ENCODE measurements at regions not wholly inside any gene's neighbourhood (a gene's known extent, or its start where the extent isn't known, plus 50 kb on each side); places are given as distances from the start of the nearest gene placed in this dataset.

DNA sequence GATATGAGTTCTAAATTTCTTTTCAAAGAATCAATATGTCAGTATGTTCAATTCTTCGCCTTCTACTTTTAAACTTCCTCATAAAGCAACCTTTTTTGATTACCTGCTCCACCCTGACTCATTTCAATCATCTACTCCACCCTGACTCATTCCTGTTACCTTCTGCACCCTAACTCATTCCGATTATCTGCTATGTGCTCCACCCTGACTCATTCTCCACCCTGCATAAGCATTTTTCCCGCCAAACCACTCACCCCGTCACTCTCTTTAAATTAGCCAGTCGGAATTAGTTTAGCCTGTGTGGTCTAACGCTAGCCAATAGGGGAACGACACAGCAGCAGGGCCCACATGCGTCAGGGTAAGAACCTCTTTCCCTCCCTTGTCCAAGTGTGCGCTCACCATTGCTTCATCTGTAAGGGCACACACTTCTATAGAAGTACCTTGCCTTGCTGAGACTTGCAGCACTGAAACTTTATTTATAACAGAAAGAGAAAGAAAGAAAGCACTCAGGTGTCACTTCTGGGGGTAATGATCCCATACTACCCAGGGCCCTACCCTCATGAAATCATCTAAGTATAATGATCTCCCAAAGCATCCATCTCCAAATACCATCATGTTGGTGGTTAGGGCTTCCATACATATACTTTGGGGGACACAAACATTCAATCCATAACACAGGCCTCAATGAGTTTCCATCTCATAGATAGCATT lies 875.2 kb downstream of the RAPGEF2 start:
- CTCF ChIA-PET, result no interaction called here
- Mint-ChIP-seq H3K4me3 (no peak overlapping the region), H3K4me1 (no peaks in the 10 kb centered on the region), H3K27ac (no peak overlapping the region), H3K27me3 (no peaks in the 10 kb centered on the region), H3K9me3 (ENCODE audit: insufficient read depth) (no peaks in the 10 kb centered on the region)
- intact Hi-C loops (cut with micrococcal nuclease), result no loop called here
- H2AFZ ChIP-seq (ENCODE audit: insufficient read depth, low read depth, low read length, poor library complexity, severe bottlenecking), result no peak overlapping the region
- H3K4me2 ChIP-seq (replicated peaks; ENCODE audit: low read depth, low read length, poor library complexity, severe bottlenecking), result no peak overlapping the region
- no peaks in the 10 kb centered on the region for H3K9me3 ChIP-seq (ENCODE audit: control extremely low read depth in 1 of 3, control insufficient read depth in 2 of 3, insufficient read depth in 1 of 3, low read length in 2 of 3)
- H3K9ac ChIP-seq (ENCODE audit: low read length), result no peak overlapping the region
- H3K79me2 ChIP-seq (ENCODE audit: control insufficient read depth, insufficient read depth, low read length), result no peaks in the 10 kb centered on the region
- ATAC-seq (ENCODE audit: low read depth) (no peak), DNase-seq (no peak)
- 90% methylated on average over 8 of the region's 9 CpGs for WGBS (ENCODE audit: insufficient coverage)
- H3K4me3 ChIP-seq (ENCODE audit: control extremely low read depth in 1 of 5, extremely low read depth in 1 of 5, insufficient read depth in 1 of 5, low read depth in 2 of 5, low read length in 4 of 5), result no peak overlapping the region
- no peak overlapping the region for H3K27ac ChIP-seq (ENCODE audit: low read length in 2 of 2)
- TF ChIP-seq, protein P1, sequence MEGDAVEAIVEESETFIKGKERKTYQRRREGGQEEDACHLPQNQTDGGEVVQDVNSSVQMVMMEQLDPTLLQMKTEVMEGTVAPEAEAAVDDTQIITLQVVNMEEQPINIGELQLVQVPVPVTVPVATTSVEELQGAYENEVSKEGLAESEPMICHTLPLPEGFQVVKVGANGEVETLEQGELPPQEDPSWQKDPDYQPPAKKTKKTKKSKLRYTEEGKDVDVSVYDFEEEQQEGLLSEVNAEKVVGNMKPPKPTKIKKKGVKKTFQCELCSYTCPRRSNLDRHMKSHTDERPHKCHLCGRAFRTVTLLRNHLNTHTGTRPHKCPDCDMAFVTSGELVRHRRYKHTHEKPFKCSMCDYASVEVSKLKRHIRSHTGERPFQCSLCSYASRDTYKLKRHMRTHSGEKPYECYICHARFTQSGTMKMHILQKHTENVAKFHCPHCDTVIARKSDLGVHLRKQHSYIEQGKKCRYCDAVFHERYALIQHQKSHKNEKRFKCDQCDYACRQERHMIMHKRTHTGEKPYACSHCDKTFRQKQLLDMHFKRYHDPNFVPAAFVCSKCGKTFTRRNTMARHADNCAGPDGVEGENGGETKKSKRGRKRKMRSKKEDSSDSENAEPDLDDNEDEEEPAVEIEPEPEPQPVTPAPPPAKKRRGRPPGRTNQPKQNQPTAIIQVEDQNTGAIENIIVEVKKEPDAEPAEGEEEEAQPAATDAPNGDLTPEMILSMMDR (IDR thresholded peaks at IDR 0.05), result no peak
- no peak for TF ChIP-seq EZH2 (IDR thresholded peaks at IDR 0.05; ENCODE audit: borderline replicate concordance, insufficient read depth, low read depth, low read length, poor library complexity, severe bottlenecking)
- H3K4me1 ChIP-seq (ENCODE audit: control insufficient read depth in 2 of 2, insufficient read depth in 2 of 2, low read length in 2 of 2), result no peaks in the 10 kb centered on the region
- no peaks in the 10 kb centered on the region for H4K20me1 ChIP-seq (ENCODE audit: control insufficient read depth, insufficient read depth, low read length, poor library complexity, severe bottlenecking)
- no peaks in the 10 kb centered on the region for H3K27me3 ChIP-seq (replicated peaks in 1 of 4; ENCODE audit: control extremely low read depth in 1 of 4, control insufficient read depth in 3 of 4, insufficient read depth in 4 of 4, low read length in 3 of 4)
- POLR2A ChIA-PET, result no interaction called here
- no peaks in the 10 kb centered on the region for H3K36me3 ChIP-seq (replicated peaks in 1 of 2; ENCODE audit: control extremely low read depth in 1 of 2, control insufficient read depth in 1 of 2, extremely low read depth in 1 of 2, insufficient read depth in 2 of 2, low read length in 1 of 2)

DNA sequence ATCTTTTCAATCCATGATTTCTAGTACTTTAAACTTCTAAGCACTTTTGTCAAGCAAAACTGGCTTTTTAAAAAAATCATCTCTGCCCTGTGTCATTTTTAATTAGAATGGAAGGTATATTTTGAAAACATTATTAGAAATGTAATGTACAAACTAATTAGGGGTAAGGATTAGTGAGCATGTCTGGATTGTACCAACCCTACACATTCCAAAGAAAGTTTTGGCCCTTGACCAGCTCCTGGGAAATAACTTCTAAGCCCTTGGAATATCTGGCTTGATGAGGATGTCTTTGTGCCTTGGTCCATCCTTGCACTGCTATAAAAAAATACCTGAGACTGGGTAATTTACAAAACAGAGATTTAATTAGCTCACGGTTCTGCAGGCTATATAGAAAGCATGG lies 876.5 kb downstream of the RAPGEF2 start:
- WGBS (ENCODE audit: insufficient coverage), result no CpG with 5 or more reads among the region's 1 CpG
- Histone ChIP-seq H3K9ac (ENCODE audit: low read length) (no peak overlapping the region), H3K36me3 (replicated peaks in 1 of 2; ENCODE audit: control extremely low read depth in 1 of 2, control insufficient read depth in 1 of 2, extremely low read depth in 1 of 2, insufficient read depth in 2 of 2, low read length in 1 of 2) (no peaks in the 10 kb centered on the region), H3K79me2 (ENCODE audit: control insufficient read depth, insufficient read depth, low read length) (no peaks in the 10 kb centered on the region), H3K27me3 (replicated peaks in 1 of 4; ENCODE audit: control extremely low read depth in 1 of 4, control insufficient read depth in 3 of 4, insufficient read depth in 4 of 4, low read length in 3 of 4) (no peaks in the 10 kb centered on the region), H3K9me3 (ENCODE audit: control extremely low read depth in 1 of 3, control insufficient read depth in 2 of 3, insufficient read depth in 1 of 3, low read length in 2 of 3) (no peaks in the 10 kb centered on the region), H4K20me1 (ENCODE audit: control insufficient read depth, insufficient read depth, low read length, poor library complexity, severe bottlenecking) (no peaks in the 10 kb centered on the region), H3K4me2 (replicated peaks; ENCODE audit: low read depth, low read length, poor library complexity, severe bottlenecking) (no peak overlapping the region), H3K27ac (ENCODE audit: low read length in 2 of 2) (no peak overlapping the region), H3K4me3 (ENCODE audit: control extremely low read depth in 1 of 5, extremely low read depth in 1 of 5, insufficient read depth in 1 of 5, low read depth in 2 of 5, low read length in 4 of 5) (no peak overlapping the region), H3K4me1 (ENCODE audit: control insufficient read depth in 2 of 2, insufficient read depth in 2 of 2, low read length in 2 of 2) (no peaks in the 10 kb centered on the region), H2AFZ (ENCODE audit: insufficient read depth, low read depth, low read length, poor library complexity, severe bottlenecking) (no peak overlapping the region)
- no peak for ATAC-seq (ENCODE audit: low read depth)
- POLR2A ChIA-PET, result no interaction called here
- intact Hi-C loops (cut with micrococcal nuclease), result no loop called here
- no peak for DNase-seq
- no peak overlapping the region for H3K4me3 Mint-ChIP-seq
- H3K4me1 Mint-ChIP-seq, result no peaks in the 10 kb centered on the region
- H3K27ac Mint-ChIP-seq, result no peak overlapping the region
- H3K9me3 Mint-ChIP-seq (ENCODE audit: insufficient read depth), result no peaks in the 10 kb centered on the region
- CTCF ChIA-PET, result no interaction called here
- TF ChIP-seq EZH2 (IDR thresholded peaks at IDR 0.05; ENCODE audit: borderline replicate concordance, insufficient read depth, low read depth, low read length, poor library complexity, severe bottlenecking), result no peak
- TF ChIP-seq, protein P1 (IDR thresholded peaks at IDR 0.05), result no peak
- H3K27me3 Mint-ChIP-seq, result no peaks in the 10 kb centered on the region

All from B cell (primary cell).